ENCODE measurements at regions not wholly inside any gene's neighbourhood (a gene's known extent, or its start where the extent isn't known, plus 50 kb on each side); places are given as distances from the start of the nearest gene placed in this dataset.
"Not testable (repeated sequence)": the region's sequence is repeated elsewhere in the genome, so short reads cannot be mapped to it uniquely, and the experiment has no call there.

DNA sequence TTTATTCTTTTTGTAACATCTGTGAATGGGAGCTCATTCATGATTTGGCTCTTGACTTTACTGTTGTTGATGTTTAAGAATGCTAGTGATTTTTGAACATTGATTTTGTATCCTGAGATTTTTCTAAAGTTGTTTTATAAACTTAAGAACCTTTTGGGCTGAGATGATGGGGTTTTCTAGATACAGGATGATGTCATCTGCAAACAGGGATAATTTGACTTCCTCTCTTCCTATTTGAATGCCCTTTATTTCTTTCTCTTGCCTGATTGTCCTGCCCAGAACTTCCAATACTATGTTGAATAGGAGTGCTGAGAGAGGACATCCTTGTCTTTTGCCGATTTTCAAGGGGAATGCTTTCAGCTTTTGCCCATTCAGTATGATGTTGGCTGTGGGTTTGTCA is 445.1 kb upstream of the CFAP20DC start:
- not testable (repeated sequence) for TF ChIP-seq POLR2AphosphoS5, POLR2A (IDR thresholded peaks at IDR 0.05; ENCODE audit: low read depth, low read length)

Data from GM12891 (cell line).